H1 (cell line): ENCODE measurements at regions not wholly inside any gene's neighbourhood (a gene's known extent, or its start where the extent isn't known, plus 50 kb on each side); places are given as distances from the start of the nearest gene placed in this dataset.

Experiments
- CTCF ChIA-PET: fragments of 300-600 bp; sonication (Branson Sonifier 250); formaldehyde crosslinking; loops from one replicate; lab custom pipeline; 2021; ENCODE audit not compliant: partially characterized antibody; lab: Charles Lee
- POLR2A ChIA-PET: fragments of 300-600 bp; sonication (Branson Sonifier 250); formaldehyde crosslinking; loops from one replicate; lab custom pipeline; 2021; ENCODE audit warnings: inconsistent platforms; ENCODE audit not compliant: partially characterized antibody; lab: Charles Lee
- DNase-seq, 2 experiments: peaks; one replicate each; pipeline versions ENCODE4 v3.0.0 to v3.0.0-alpha.2; 2010 to 2022; ENCODE audit warnings: low spot score in 2 of 2, low read depth in 1 of 2, mixed read lengths in 1 of 2
- FAIRE-seq: peaks from 2 replicates; lab custom pipeline; 2011; peaks lifted over from hg19 to GRCh38; lab: Jason Lieb, UNC
- H2AFZ ChIP-seq: 2 replicates; pipeline ENCODE4 v1.8.1; 2012; ENCODE audit warnings: low read length, inconsistent platforms
- H2AK5ac ChIP-seq: 2 replicates; pipeline ENCODE4 v1.6.1; 2013; ENCODE audit warnings: low read depth, low read length
- H2BK120ac ChIP-seq: replicated peaks from 2 replicates; pipeline ENCODE3; 2013; ENCODE audit warnings: low read depth, low read length, inconsistent platforms
- H2BK12ac ChIP-seq: 2 replicates; pipeline ENCODE4 v1.6.1; 2013; ENCODE audit warnings: low read depth, low read length
- H2BK15ac ChIP-seq: 2 replicates; pipeline ENCODE4 v1.6.1; 2013; ENCODE audit warnings: low read length
- H2BK20ac ChIP-seq: 2 replicates; pipeline ENCODE4 v1.6.1; 2013; ENCODE audit warnings: low read length
- H2BK5ac ChIP-seq: 2 replicates; pipeline ENCODE4 v1.6.1; 2013; ENCODE audit warnings: low read depth, low read length
- H3K14ac ChIP-seq: 2 replicates; pipeline ENCODE4 v1.6.1; 2013; ENCODE audit warnings: inconsistent platforms; ENCODE audit not compliant: insufficient read length
- H3K18ac ChIP-seq: 2 replicates; pipeline ENCODE4 v1.6.1; 2013; ENCODE audit warnings: low read length; ENCODE audit errors: extremely low read depth
- H3K23ac ChIP-seq: 2 replicates; pipeline ENCODE4 v1.6.1; 2013; ENCODE audit warnings: inconsistent platforms; ENCODE audit not compliant: insufficient read length
- H3K23me2 ChIP-seq: 2 replicates; pipeline ENCODE4 v1.6.1; 2013; ENCODE audit warnings: low read depth, low read length
- H3K27ac ChIP-seq: 2 replicates; pipeline ENCODE4 v1.6.1; 2011; ENCODE audit warnings: low read depth, low read length, inconsistent platforms
- H3K27me3 ChIP-seq, 4 experiments: replicated peaks in 1 of 4; 1 replicate in 1 of 4; 2 replicates in 3 of 4; pipeline versions ENCODE4 v1.6.1 to v1.8.1; 2011 to 2013; ENCODE audit warnings: low read length in 3 of 4, mild to moderate bottlenecking in 3 of 4, inconsistent platforms in 2 of 4, mixed read lengths in 2 of 4, moderate library complexity in 1 of 4; ENCODE audit not compliant: control insufficient read depth in 3 of 4, insufficient read depth in 3 of 4; ENCODE audit errors: extremely low read depth in 1 of 4
- H3K36me3 ChIP-seq, 4 experiments: 2 replicates each; pipeline versions ENCODE4 v1.6.1 to v1.8.1; 2011 to 2013; ENCODE audit warnings: mild to moderate bottlenecking in 4 of 4, low read length in 3 of 4, moderate library complexity in 2 of 4, control low read depth in 1 of 4, inconsistent platforms in 1 of 4; ENCODE audit not compliant: insufficient read depth in 4 of 4, control insufficient read depth in 2 of 4
- H3K4ac ChIP-seq: replicated peaks from 2 replicates; pipeline ENCODE3; 2013; ENCODE audit warnings: low read length, low read depth, mixed read lengths, inconsistent platforms; ENCODE audit not compliant: insufficient read length
- H3K4me1 ChIP-seq, 4 experiments: replicated peaks in 1 of 4; 1 replicate in 1 of 4; 2 replicates in 3 of 4; pipeline versions ENCODE4 v1.6.1 to v1.8.1; 2011 to 2013; ENCODE audit warnings: low read length in 3 of 4, inconsistent platforms in 2 of 4, mixed read lengths in 1 of 4; ENCODE audit not compliant: insufficient read depth in 4 of 4, control insufficient read depth in 3 of 4
- H3K4me2 ChIP-seq, 2 experiments: 2 replicates each; pipeline versions ENCODE4 v1.6.1 to v1.8.1; 2011 to 2013; ENCODE audit warnings: low read depth in 2 of 2, low read length in 2 of 2, control low read depth in 1 of 2, inconsistent platforms in 1 of 2, mild to moderate bottlenecking in 1 of 2; ENCODE audit not compliant: insufficient read depth in 1 of 2
- H3K4me3 ChIP-seq, 4 experiments: fragments of 200-600, 300-600 bp in 1 of 4; sonication (generic), shearing (Covaris generic), sonication (Bioruptor Twin) in 1 of 4; 2 replicates each; pipeline versions ENCODE4 v1.5.1 to v1.8.1; 2011 to 2016; ENCODE audit warnings: low read length in 4 of 4, low read depth in 3 of 4, control low read depth in 2 of 4, inconsistent platforms in 2 of 4, mild to moderate bottlenecking in 2 of 4, mixed read lengths in 1 of 4, moderate library complexity in 1 of 4; ENCODE audit not compliant: insufficient read depth in 2 of 4; ENCODE audit errors: extremely low read depth in 1 of 4
- H3K56ac ChIP-seq: replicated peaks from 2 replicates; pipeline ENCODE3; 2013; ENCODE audit warnings: low read depth, mild to moderate bottlenecking, mixed read lengths, low read length, inconsistent platforms; ENCODE audit not compliant: insufficient read length
- H3K79me1 ChIP-seq: 2 replicates; pipeline ENCODE4 v1.6.1; 2013; ENCODE audit warnings: low read depth, low read length, control low read depth
- H3K79me2 ChIP-seq, 2 experiments: 2 replicates each; pipeline versions ENCODE4 v1.6.1 to v1.8.1; 2012 to 2013; ENCODE audit warnings: low read length in 2 of 2, mild to moderate bottlenecking in 2 of 2, inconsistent platforms in 1 of 2; ENCODE audit not compliant: insufficient read depth in 2 of 2, control insufficient read depth in 1 of 2
- H3K9ac ChIP-seq, 4 experiments: replicated peaks in 1 of 4; 1 replicate in 1 of 4; 2 replicates in 3 of 4; pipeline versions ENCODE4 v1.6.1 to v1.8.1; 2011 to 2013; ENCODE audit warnings: low read depth in 3 of 4, low read length in 3 of 4, control low read depth in 2 of 4, mild to moderate bottlenecking in 2 of 4, moderate library complexity in 2 of 4, inconsistent platforms in 1 of 4; ENCODE audit errors: extremely low read depth in 1 of 4
- H3K9me3 ChIP-seq, 2 experiments: 2 replicates each; pipeline versions ENCODE4 v1.6.1 to v1.8.1; 2012 to 2013; ENCODE audit warnings: mild to moderate bottlenecking in 2 of 2, moderate library complexity in 2 of 2, control low read depth in 1 of 2, inconsistent platforms in 1 of 2, low read depth in 1 of 2, low read length in 1 of 2, mixed read lengths in 1 of 2; ENCODE audit not compliant: insufficient read depth in 2 of 2
- H4K20me1 ChIP-seq, 2 experiments: replicated peaks in 1 of 2; 2 replicates each; pipeline versions ENCODE3 to v1.8.1; 2011 to 2013; ENCODE audit warnings: inconsistent platforms in 2 of 2, low read length in 2 of 2, mild to moderate bottlenecking in 1 of 2; ENCODE audit not compliant: insufficient read depth in 2 of 2, control insufficient read depth in 1 of 2
- H4K5ac ChIP-seq: 2 replicates; pipeline ENCODE4 v1.6.1; 2013; ENCODE audit warnings: low read length, low read depth, mixed read lengths, inconsistent platforms; ENCODE audit not compliant: insufficient read length
- H4K8ac ChIP-seq: 2 replicates; pipeline ENCODE4 v1.8.0; 2013; ENCODE audit warnings: mild to moderate bottlenecking, moderate library complexity, low read length, inconsistent platforms; ENCODE audit not compliant: insufficient read depth; ENCODE audit errors: extremely low read depth
- H4K91ac ChIP-seq: replicated peaks from 2 replicates; pipeline ENCODE3; 2013; ENCODE audit warnings: low read length, mixed read lengths, inconsistent platforms; ENCODE audit not compliant: insufficient read length
- ATF3 ChIP-seq: IDR thresholded peaks from 2 replicates; pipeline ENCODE4 v1.6.1; 2011; ENCODE audit warnings: low read depth, mild to moderate bottlenecking, low read length; ENCODE audit not compliant: insufficient read depth
- BACH1 ChIP-seq: IDR thresholded peaks from 2 replicates; pipeline ENCODE4 v1.6.1; 2012; ENCODE audit warnings: low read length, improper control_type of control experiment
- CEBPB ChIP-seq: IDR thresholded peaks from 2 replicates; pipeline ENCODE4 v1.6.1; 2012; ENCODE audit warnings: low read depth, low read length
- CHD2 ChIP-seq: IDR thresholded peaks from 2 replicates; pipeline ENCODE4 v1.6.1; 2012; ENCODE audit warnings: low read length, improper control_type of control experiment
- EGR1 ChIP-seq: IDR thresholded peaks from 2 replicates; pipeline ENCODE4 v1.6.1; 2011; ENCODE audit warnings: low read depth, low read length, borderline replicate concordance
- EP300 ChIP-seq, 2 experiments: IDR thresholded peaks; 1 replicate in 1 of 2; 2 replicates in 1 of 2; pipeline ENCODE4 v1.6.1; 2011 to 2012; ENCODE audit warnings: low read depth in 2 of 2, low read length in 2 of 2, mild to moderate bottlenecking in 2 of 2, borderline replicate concordance in 1 of 2, inconsistent platforms in 1 of 2, moderate library complexity in 1 of 2
- JUND ChIP-seq: IDR thresholded peaks from 2 replicates; pipeline ENCODE4 v1.6.1; 2011; ENCODE audit warnings: mild to moderate bottlenecking, improper control_type of control experiment, low read length
- PHF8 ChIP-seq: fragments of 200-600 bp; sonication (generic); conservative IDR thresholded peaks from 2 replicates; pipeline ENCODE4 v1.7.1; 2012; ENCODE audit warnings: low read depth, mild to moderate bottlenecking, inconsistent platforms, low read length, moderate library complexity
- POU5F1 ChIP-seq: IDR thresholded peaks from 2 replicates; pipeline ENCODE4 v1.6.1; 2011; ENCODE audit warnings: low read depth, mild to moderate bottlenecking, low read length, moderate library complexity
- RAD21 ChIP-seq, 2 experiments: IDR thresholded peaks in 1 of 2; conservative IDR thresholded peaks in 1 of 2; 2 replicates each; pipeline ENCODE4 v1.6.1; 2011; ENCODE audit warnings: low read depth in 2 of 2, low read length in 2 of 2, improper control_type of control experiment in 1 of 2, inconsistent platforms in 1 of 2, mild to moderate bottlenecking in 1 of 2, moderate library complexity in 1 of 2
- SIX5 ChIP-seq: IDR thresholded peaks from 2 replicates; pipeline ENCODE4 v1.6.1; 2011; ENCODE audit warnings: mild to moderate bottlenecking, low read depth, low read length
- SP1 ChIP-seq: IDR thresholded peaks from 2 replicates; pipeline ENCODE4 v1.6.1; 2011; ENCODE audit warnings: low read depth, low read length
- SP2 ChIP-seq: IDR thresholded peaks from 2 replicates; pipeline ENCODE4 v1.6.1; 2012; ENCODE audit warnings: mild to moderate bottlenecking, low read length, inconsistent platforms
- TAF1 ChIP-seq: IDR thresholded peaks from 2 replicates; pipeline ENCODE4 v1.6.1; 2011; ENCODE audit warnings: mild to moderate bottlenecking, low read depth, low read length
- YY1 ChIP-seq: IDR thresholded peaks from 2 replicates; pipeline ENCODE4 v1.6.1; 2011; ENCODE audit warnings: low read depth, mild to moderate bottlenecking, low read length
- WGBS, 2 experiments: shearing (Covaris generic) in 1 of 2; methylation state at CpG; one replicate each; pipeline versions ENCODE4 v1.1.6 to v1.1.7; 2013 to 2015; ENCODE audit warnings: low lambda C conversion rate in 2 of 2, mixed read lengths in 2 of 2, inconsistent platforms in 1 of 2, low coverage in 1 of 2, missing lambda C conversion rate in 1 of 2; ENCODE audit not compliant: insufficient replicate concordance in 2 of 2, insufficient coverage in 1 of 2, insufficient read length in 1 of 2; ENCODE audit errors: extremely low coverage in 1 of 2, missing lambda C conversion rate in 1 of 2; 5-methylcytosine and 5-hydroxymethylcytosine counted together

- Histone ChIP-seq H3K4me2 (no peak overlapping the region), H2AFZ (no peak overlapping the region), H4K20me1 (no peaks in the 10 kb centered on the region), H3K23me2 (no peaks in the 10 kb centered on the region), H3K4ac (no peak overlapping the region), H4K8ac (no peak overlapping the region), H2BK120ac (no peak overlapping the region), H2AK5ac (no peak overlapping the region), H3K23ac (no peak overlapping the region), H3K9ac (no peak overlapping the region), H3K27ac (no peak overlapping the region), H3K18ac (no peak overlapping the region), H2BK20ac (no peak overlapping the region), H3K79me2 (no peaks in the 10 kb centered on the region), H3K79me1 (no peaks in the 10 kb centered on the region), H3K56ac (no peak overlapping the region), H3K4me1 (no peaks in the 10 kb centered on the region), H3K27me3 (no peaks in the 10 kb centered on the region), H3K4me3 (no peak overlapping the region), H3K9me3 (no peaks in the 10 kb centered on the region), H2BK15ac (no peak overlapping the region), H2BK12ac (no peak overlapping the region), H4K91ac (no peak overlapping the region), H4K5ac (no peak overlapping the region), H3K14ac (no peak overlapping the region), H3K36me3 (no peaks in the 10 kb centered on the region), H2BK5ac (no peak overlapping the region)
- DNase-seq (no peak), FAIRE-seq (no peak)
- POLR2A ChIA-PET, result no interaction called here
- TF ChIP-seq RAD21 (IDR thresholded peaks at IDR 0.05 in 1 of 2, conservative IDR thresholded peaks at IDR 0.05 in 1 of 2; ENCODE audit: low read depth in 2 of 2, low read length in 2 of 2) (no peak), CHD2 (no peak), SP2 (no peak), YY1 (no peak), BACH1 (no peak), ATF3 (no peak), POU5F1 (no peak), EGR1 (no peak), EP300 (IDR thresholded peaks at IDR 0.05; ENCODE audit: borderline replicate concordance in 1 of 2, low read depth in 2 of 2, low read length in 2 of 2) (no peak), SP1 (no peak), PHF8 (no peak), JUND (no peak), CEBPB (no peak), SIX5 (no peak), TAF1 (no peak)
- CTCF ChIA-PET, result interaction anchor here (0.5 to 1.1 kb wide), 3 partner anchors 24 to 293 kb away, joined by 3 to 4 read pairs (median 4); no protein-coding TSS in a partner anchor
- WGBS, 2 experiments, result 59% methylated on average over 3 of the region's 3 CpGs; no CpG with 5 or more reads in 1 of the 2 experiments
Observed at GRCh38 chr13:79997244-79997643, 343.7 kb downstream of the SPRY2 start.
